HCT116 (cell line): ENCODE measurements at regions not wholly inside any gene's neighbourhood (a gene's known extent, or its start where the extent isn't known, plus 50 kb on each side); places are given as distances from the start of the nearest gene placed in this dataset.

Experiments
- ATAC-seq: fragments of 200-7000 bp; cut with Tn5 transposase; 2 replicates; pipeline ENCODE4 v1.9.1; 2020; ENCODE audit warnings: mild to moderate bottlenecking, moderate library complexity
- BruUV-seq: library from RNA; stranded (reverse); fragments of 400-500 nt; replicated peaks from 2 replicates; lab custom pipeline; 2021; lab: Mats Ljungman, UMichigan
- CTCF ChIA-PET: fragments of 300-600 bp; sonication (Branson Sonifier 250); formaldehyde crosslinking; loops from one replicate; lab custom pipeline; 2021; ENCODE audit warnings: antibody characterized with exemption; lab: Charles Lee
- POLR2A ChIA-PET: fragments of 300-600, 350-600 bp; sonication (Branson Sonifier 250); formaldehyde crosslinking; loops from one replicate; lab custom pipeline; 2021; ENCODE audit warnings: antibody characterized with exemption; lab: Charles Lee
- RAD21 ChIA-PET, 2 experiments: fragments of 300-600 bp; sonication (Branson Sonifier 250); formaldehyde crosslinking; loops; one replicate each; lab custom pipeline; 2023; ENCODE audit warnings: low total read pairs in 2 of 2; ENCODE audit not compliant: uncharacterized antibody in 2 of 2, unreplicated experiment in 2 of 2, low non-redundant PET in 1 of 2; lab: Charles Lee
- DNase-seq: peaks from one replicate; pipeline ENCODE4 v3.0.0-alpha.2; 2010; ENCODE audit warnings: low read depth, low spot score
- H2AFZ ChIP-seq: fragments of 200-600 bp; shearing (Covaris generic), sonication (generic); 2 replicates; pipeline ENCODE4 v1.6.1; 2017; ENCODE audit warnings: low read depth, mixed run types, mixed read lengths, antibody characterized with exemption, low read length; ENCODE audit not compliant: poor library complexity, severe bottlenecking
- H3K27ac ChIP-seq: 2 replicates; pipeline ENCODE4 v1.5.1; 2012; ENCODE audit warnings: low read depth, low read length
- H3K27me3 ChIP-seq: fragments of 200-600 bp; sonication (generic); 2 replicates; pipeline ENCODE4 v1.6.1; 2016; ENCODE audit warnings: mixed run types, low read length, mixed read lengths; ENCODE audit not compliant: insufficient read depth
- H3K36me3 ChIP-seq, 2 experiments: fragments of 200-500 bp in 1 of 2; fragments of 200-600 bp in 1 of 2; sonication (Bioruptor generic) in 1 of 2; sonication (generic) in 1 of 2; 2 replicates each; pipeline versions ENCODE4 v1.5.1 to v1.6.1; 2014 to 2016; ENCODE audit warnings: low read length in 2 of 2, inconsistent platforms in 1 of 2, mixed read lengths in 1 of 2, mixed run types in 1 of 2; ENCODE audit not compliant: insufficient read depth in 2 of 2, control insufficient read depth in 1 of 2
- H3K4me1 ChIP-seq, 2 experiments: fragments of 200-600 bp in 1 of 2; sonication (generic) in 1 of 2; 2 replicates each; pipeline versions ENCODE4 v1.5.1 to v1.6.1; 2012 to 2017; ENCODE audit warnings: low read length in 2 of 2, inconsistent platforms in 1 of 2, mild to moderate bottlenecking in 1 of 2, mixed read lengths in 1 of 2, mixed run types in 1 of 2, moderate library complexity in 1 of 2; ENCODE audit not compliant: insufficient read depth in 2 of 2, control insufficient read depth in 1 of 2
- H3K4me2 ChIP-seq: fragments of 200-600 bp; sonication (generic); 2 replicates; pipeline ENCODE4 v1.6.1; 2017; ENCODE audit warnings: mixed run types, low read length, mixed read lengths
- H3K4me3 ChIP-seq, 2 experiments: fragments of 200-600 bp in 1 of 2; sonication (generic) in 1 of 2; replicated peaks in 1 of 2; 2 replicates each; pipeline ENCODE4 v1.5.1; 2011 to 2016; ENCODE audit warnings: low read length in 2 of 2, control low read depth in 1 of 2, low read depth in 1 of 2, mild to moderate bottlenecking in 1 of 2, mixed read lengths in 1 of 2, mixed run types in 1 of 2
- H3K79me2 ChIP-seq: fragments of 200-600 bp; sonication (generic); 2 replicates; pipeline ENCODE4 v1.6.1; 2017; ENCODE audit warnings: mild to moderate bottlenecking, mixed run types, low read length, moderate library complexity, mixed read lengths; ENCODE audit not compliant: insufficient read depth
- H3K9ac ChIP-seq: fragments of 200-600 bp; sonication (generic); 2 replicates; pipeline ENCODE4 v1.6.1; 2016; ENCODE audit warnings: low read length, mixed read lengths
- H3K9me2 ChIP-seq: fragments of 200-600 bp; sonication (generic), shearing (Covaris generic); 2 replicates; pipeline ENCODE4 v1.6.1; 2017; ENCODE audit warnings: mixed run types, mild to moderate bottlenecking, moderate library complexity; ENCODE audit not compliant: insufficient read depth
- H3K9me3 ChIP-seq, 2 experiments: fragments of 200-500 bp in 1 of 2; fragments of 200-600 bp in 1 of 2; sonication (Bioruptor generic) in 1 of 2; sonication (generic) in 1 of 2; 2 replicates each; pipeline ENCODE4 v1.6.1; 2014 to 2017; ENCODE audit warnings: low read length in 2 of 2, mixed read lengths in 2 of 2, inconsistent platforms in 1 of 2, low read depth in 1 of 2, mild to moderate bottlenecking in 1 of 2, mixed run types in 1 of 2, moderate library complexity in 1 of 2; ENCODE audit not compliant: control insufficient read depth in 1 of 2, insufficient read depth in 1 of 2
- H4K20me1 ChIP-seq: fragments of 200-600 bp; sonication (generic), shearing (Covaris generic); 2 replicates; pipeline ENCODE4 v1.6.1; 2017; ENCODE audit warnings: mixed run types, mild to moderate bottlenecking, moderate library complexity; ENCODE audit not compliant: insufficient read depth
- ATF3 ChIP-seq: IDR thresholded peaks from 2 replicates; pipeline ENCODE4 v1.6.1; 2012
- CTCF ChIP-seq, 3 experiments: fragments of 200-600 bp in 1 of 3; sonication (generic) in 1 of 3; IDR thresholded peaks in 2 of 3; conservative IDR thresholded peaks in 1 of 3; 2 replicates each; pipeline ENCODE4 v1.5.1; 2012 to 2017; ENCODE audit warnings: low read depth in 2 of 3, low read length in 2 of 3, antibody characterized with exemption in 1 of 3, borderline replicate concordance in 1 of 3, control low read depth in 1 of 3, mild to moderate bottlenecking in 1 of 3, mixed read lengths in 1 of 3, mixed run types in 1 of 3, moderate library complexity in 1 of 3; ENCODE audit not compliant: insufficient read depth in 1 of 3
- FOSL1 ChIP-seq: IDR thresholded peaks from 2 replicates; pipeline ENCODE4 v1.6.1; 2012; ENCODE audit warnings: low read depth
- JUND ChIP-seq: IDR thresholded peaks from 2 replicates; pipeline ENCODE4 v1.6.1; 2012
- MAX ChIP-seq: IDR thresholded peaks from 2 replicates; pipeline ENCODE4 v1.6.1; 2012
- REST ChIP-seq: IDR thresholded peaks from 2 replicates; pipeline ENCODE4 v1.6.1; 2012; ENCODE audit warnings: low read depth
- SRF ChIP-seq: IDR thresholded peaks from 2 replicates; pipeline ENCODE4 v1.6.1; 2012; ENCODE audit warnings: low read depth
- YY1 ChIP-seq: IDR thresholded peaks from 2 replicates; pipeline ENCODE4 v1.6.1; 2011; ENCODE audit warnings: low read length, low read depth, moderate library complexity, mild to moderate bottlenecking; ENCODE audit not compliant: insufficient replicate concordance; ENCODE audit errors: extremely low read depth
- ZBTB33 ChIP-seq: IDR thresholded peaks from 2 replicates; pipeline ENCODE4 v1.6.1; 2011; ENCODE audit warnings: mild to moderate bottlenecking, low read length, moderate library complexity; ENCODE audit not compliant: insufficient replicate concordance; ENCODE audit errors: extremely low read depth
- ZNF274 ChIP-seq: fragments of 200-500 bp; sonication (Bioruptor generic); IDR thresholded peaks from 2 replicates; pipeline ENCODE4 v1.6.1; 2014; ENCODE audit warnings: mild to moderate bottlenecking, low read depth, low read length, inconsistent platforms
- intact Hi-C: fragments of 100-400 bp; cut with micrococcal nuclease; formaldehyde crosslinking; loops from 2 replicates; pipeline ENCODE4 v1.10.0; 2022

- no peak for TF ChIP-seq CTCF (IDR thresholded peaks at IDR 0.05 in 2 of 3, conservative IDR thresholded peaks at IDR 0.05 in 1 of 3; ENCODE audit: borderline replicate concordance in 1 of 3, insufficient read depth in 1 of 3, low read depth in 2 of 3, low read length in 2 of 3)
Observed at GRCh38 chr19:30752876-30753275, 380.7 kb downstream of the ZNF536 start (continued).

GRCh38 chr19:30752201-30752600, 380.0 kb downstream of the ZNF536 start:
- Histone ChIP-seq H4K20me1 (no peaks in the 10 kb centered on the region), H3K9me2 (no peaks in the 10 kb centered on the region), H3K9ac (no peak overlapping the region), H3K36me3 (no peaks in the 10 kb centered on the region), H3K27ac (no peak overlapping the region), H3K4me2 (no peak overlapping the region), H2AFZ (no peak overlapping the region), H3K4me3 (no peak overlapping the region), H3K4me1 (no peaks in the 10 kb centered on the region), H3K27me3 (no peaks in the 10 kb centered on the region), H3K79me2 (no peaks in the 10 kb centered on the region), H3K9me3 (peaks cover 3 to 47% of the 10 kb centered on the region in 2 experiments; a peak in 2 of 4 replicates)
- intact Hi-C loops: no loop called here
- BruUV-seq: no TSS peak
- ChIA-PET RAD21 (no interaction called here), POLR2A (no interaction called here), CTCF (no interaction called here)
- TF ChIP-seq SRF (no peak), ZBTB33 (no peak), CTCF (IDR thresholded peaks at IDR 0.05 in 2 of 3, conservative IDR thresholded peaks at IDR 0.05 in 1 of 3; ENCODE audit: borderline replicate concordance in 1 of 3, insufficient read depth in 1 of 3, low read depth in 2 of 3, low read length in 2 of 3) (no peak), MAX (no peak), REST (no peak), YY1 (no peak), FOSL1 (no peak), ATF3 (no peak), ZNF274 (no peak), JUND (no peak)
- no peak for DNase-seq
- ATAC-seq: no peak
